Sigmoid colon (tissue), 4 donors: ENCODE measurements at regions not wholly inside any gene's neighbourhood (a gene's known extent, or its start where the extent isn't known, plus 50 kb on each side); places are given as distances from the start of the nearest gene placed in this dataset.

ENCODE experiments used
- CTCF ChIP-seq, 4 experiments: fragments of 450-650 bp in 3 of 4; fragments of 200-600 bp in 1 of 4; IDR thresholded peaks; one replicate each; pipeline ENCODE4 v1.5.1; 2016 to 2019; ENCODE audit warnings: antibody characterized with exemption in 4 of 4, mild to moderate bottlenecking in 3 of 4, moderate library complexity in 2 of 4
- EP300 ChIP-seq, 4 donors: sonication (generic); formaldehyde crosslinking; IDR thresholded peaks; one replicate each; pipeline ENCODE4 v1.6.1; 2017; ENCODE audit warnings: antibody characterized with exemption in 4 of 4
- POLR2A ChIP-seq, 2 donors: fragments of 450-650 bp; IDR thresholded peaks; one replicate each; pipeline ENCODE4 v1.6.1; 2016; ENCODE audit warnings: antibody characterized with exemption in 2 of 2, mild to moderate bottlenecking in 2 of 2, moderate library complexity in 2 of 2
- POLR2AphosphoS5 ChIP-seq, 4 donors: sonication (generic); formaldehyde crosslinking; IDR thresholded peaks; one replicate each; pipeline ENCODE4 v1.6.1; 2017; ENCODE audit warnings: antibody characterized with exemption in 4 of 4

- TF ChIP-seq POLR2A (IDR thresholded peaks at IDR 0.05) (no peak), CTCF (IDR thresholded peaks at IDR 0.05) (no peak), POLR2AphosphoS5 (IDR thresholded peaks at IDR 0.05) (no peak), EP300 (IDR thresholded peaks at IDR 0.05) (no peak)
Observed at GRCh38 chr5:62727861-62728260, 149.2 kb downstream of the LRRC70 start.
